ENCODE measurements at regions not wholly inside any gene's neighbourhood (a gene's known extent, or its start where the extent isn't known, plus 50 kb on each side); places are given as distances from the start of the nearest gene placed in this dataset.
A peak's percentile ranks its signal among the peaks of the same experiment; 100 is the strongest.

DNA sequence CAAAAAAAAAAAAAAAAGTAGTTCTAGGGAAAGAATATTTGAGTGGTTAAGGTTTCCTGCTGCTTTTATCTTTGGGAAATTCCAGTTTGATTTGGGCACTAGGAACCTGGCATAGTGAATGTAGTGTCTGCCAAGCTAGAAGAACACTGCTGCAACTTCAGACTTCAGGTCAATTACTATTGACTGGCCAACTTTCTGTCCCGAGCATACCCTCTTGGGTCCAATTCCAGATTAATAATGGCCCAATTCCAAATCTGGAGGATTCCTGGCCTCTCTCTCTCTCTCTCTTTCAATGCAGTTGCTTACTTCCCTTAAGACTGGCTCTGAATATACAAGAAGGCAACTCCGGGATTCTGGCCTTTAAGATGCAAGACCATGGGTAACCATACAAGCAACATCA is 74.9 kb downstream of the ANKEF1 start:
- TF ChIP-seq, protein P1, sequence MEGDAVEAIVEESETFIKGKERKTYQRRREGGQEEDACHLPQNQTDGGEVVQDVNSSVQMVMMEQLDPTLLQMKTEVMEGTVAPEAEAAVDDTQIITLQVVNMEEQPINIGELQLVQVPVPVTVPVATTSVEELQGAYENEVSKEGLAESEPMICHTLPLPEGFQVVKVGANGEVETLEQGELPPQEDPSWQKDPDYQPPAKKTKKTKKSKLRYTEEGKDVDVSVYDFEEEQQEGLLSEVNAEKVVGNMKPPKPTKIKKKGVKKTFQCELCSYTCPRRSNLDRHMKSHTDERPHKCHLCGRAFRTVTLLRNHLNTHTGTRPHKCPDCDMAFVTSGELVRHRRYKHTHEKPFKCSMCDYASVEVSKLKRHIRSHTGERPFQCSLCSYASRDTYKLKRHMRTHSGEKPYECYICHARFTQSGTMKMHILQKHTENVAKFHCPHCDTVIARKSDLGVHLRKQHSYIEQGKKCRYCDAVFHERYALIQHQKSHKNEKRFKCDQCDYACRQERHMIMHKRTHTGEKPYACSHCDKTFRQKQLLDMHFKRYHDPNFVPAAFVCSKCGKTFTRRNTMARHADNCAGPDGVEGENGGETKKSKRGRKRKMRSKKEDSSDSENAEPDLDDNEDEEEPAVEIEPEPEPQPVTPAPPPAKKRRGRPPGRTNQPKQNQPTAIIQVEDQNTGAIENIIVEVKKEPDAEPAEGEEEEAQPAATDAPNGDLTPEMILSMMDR (IDR thresholded peaks at IDR 0.05; ENCODE audit: insufficient read depth, low read length) = no peak
- H3K4me3 ChIP-seq (ENCODE audit: low read depth, low read length) = no peak overlapping the region
- peak; percentile 44 for DNase-seq (ENCODE audit: low read depth)

DNA sequence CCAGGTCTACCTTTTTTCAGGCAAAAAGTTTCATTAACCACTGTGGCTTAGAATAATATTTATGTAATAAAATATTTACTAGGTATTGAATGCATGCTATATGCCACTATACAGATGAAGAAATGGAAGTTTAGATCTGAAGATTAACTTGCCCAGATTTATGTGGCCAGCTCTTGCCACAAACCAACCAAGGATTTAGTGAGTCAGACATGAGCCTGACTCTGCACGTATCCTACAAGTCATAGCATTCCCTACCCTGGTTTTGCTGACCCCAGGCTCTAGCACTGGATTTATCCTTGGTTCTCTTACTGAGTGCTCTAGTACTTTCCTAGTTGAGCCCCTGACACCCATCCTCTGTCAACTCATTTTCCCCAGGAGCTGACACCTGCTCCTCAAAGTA is 75.4 kb downstream of the ANKEF1 start:
- no peak for DNase-seq (ENCODE audit: low read depth)
- no peak overlapping the region for H3K4me3 ChIP-seq (ENCODE audit: low read depth, low read length)
- TF ChIP-seq, protein P1 (IDR thresholded peaks at IDR 0.05; ENCODE audit: insufficient read depth, low read length) = no peak

DNA sequence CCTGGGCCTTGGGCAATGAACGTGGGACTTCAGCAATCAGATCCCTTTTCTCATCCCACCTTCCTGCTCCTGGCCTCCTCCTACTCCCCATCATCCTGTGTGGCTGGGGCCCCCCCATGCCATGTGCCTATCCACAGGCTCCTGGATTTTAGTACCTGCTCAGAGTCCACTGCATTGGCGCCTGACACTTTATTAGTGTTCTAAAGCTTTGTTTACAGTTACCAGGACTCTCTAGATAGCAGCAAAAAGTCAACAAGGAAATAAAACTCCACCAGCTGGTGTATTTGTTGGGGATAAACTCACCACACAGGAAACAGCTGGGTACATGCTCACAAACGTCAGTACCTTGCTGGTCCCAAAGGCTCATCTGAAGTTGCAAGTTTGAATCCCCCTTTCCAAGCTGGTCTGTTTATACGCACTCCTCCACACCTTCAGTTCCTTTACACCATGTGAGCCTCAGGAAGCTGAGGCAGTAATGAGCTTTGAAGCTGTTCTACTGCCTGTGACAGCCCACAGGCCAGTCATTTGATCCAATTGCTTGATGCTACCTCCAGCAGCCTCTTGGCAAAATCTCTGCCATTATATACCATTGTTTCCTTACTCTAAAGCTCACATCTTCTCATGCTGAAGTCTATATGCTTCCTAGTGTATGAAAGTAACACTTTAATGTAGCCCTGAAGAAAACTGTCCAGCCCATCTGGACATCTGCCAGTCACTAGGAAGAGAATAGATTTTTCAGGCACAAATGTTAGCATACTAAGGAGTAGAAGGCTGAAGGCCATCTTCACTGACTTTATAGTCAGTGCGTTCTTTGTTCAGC is 76.6 kb downstream of the ANKEF1 start:
- no peak for DNase-seq (ENCODE audit: low read depth)
- TF ChIP-seq, protein P1 (IDR thresholded peaks at IDR 0.05; ENCODE audit: insufficient read depth, low read length) = no peak
- H3K4me3 ChIP-seq (ENCODE audit: low read depth, low read length) = no peak overlapping the region

DNA sequence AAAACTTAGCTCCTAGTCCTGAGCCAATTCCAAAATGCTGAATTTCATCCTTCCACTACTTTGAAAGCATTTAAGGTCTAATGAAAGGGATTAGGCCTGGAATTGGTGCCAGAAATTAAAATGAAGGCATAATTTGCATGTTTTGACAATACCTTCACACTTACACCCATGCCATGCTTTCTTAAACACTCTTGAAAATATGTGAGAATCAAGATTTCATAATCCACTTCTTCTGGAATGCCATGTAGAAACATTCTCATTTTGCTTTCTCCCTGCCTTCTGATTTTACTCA is 77.1 kb downstream of the ANKEF1 start:
- no peak overlapping the region for H3K4me3 ChIP-seq (ENCODE audit: low read depth, low read length)
- TF ChIP-seq, protein P1 (IDR thresholded peaks at IDR 0.05; ENCODE audit: insufficient read depth, low read length) = no peak
- no peak for DNase-seq (ENCODE audit: low read depth)

DNA sequence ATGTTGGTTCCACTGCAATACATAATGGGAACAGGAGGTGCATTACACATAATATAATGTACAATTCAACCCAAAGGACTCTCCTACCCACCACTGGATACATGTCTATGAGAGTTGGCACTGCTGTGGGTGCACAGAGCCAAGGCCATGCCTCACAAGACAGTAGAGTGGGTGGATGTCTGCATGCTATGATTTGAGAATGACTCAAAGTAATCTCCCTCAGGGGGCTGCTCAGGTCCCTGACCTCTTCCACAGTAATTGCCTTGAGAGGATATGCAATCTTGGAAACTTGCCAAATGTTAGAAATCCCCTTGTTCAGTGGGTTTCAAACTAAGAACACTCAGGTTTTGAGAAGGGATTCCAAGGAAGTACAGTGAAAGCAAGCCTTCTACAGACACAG is 79.0 kb downstream of the ANKEF1 start:
- H3K4me3 ChIP-seq (ENCODE audit: low read depth, low read length) = no peak overlapping the region
- TF ChIP-seq, protein P1 (IDR thresholded peaks at IDR 0.05; ENCODE audit: insufficient read depth, low read length) = no peak
- no peak for DNase-seq (ENCODE audit: low read depth)

DNA sequence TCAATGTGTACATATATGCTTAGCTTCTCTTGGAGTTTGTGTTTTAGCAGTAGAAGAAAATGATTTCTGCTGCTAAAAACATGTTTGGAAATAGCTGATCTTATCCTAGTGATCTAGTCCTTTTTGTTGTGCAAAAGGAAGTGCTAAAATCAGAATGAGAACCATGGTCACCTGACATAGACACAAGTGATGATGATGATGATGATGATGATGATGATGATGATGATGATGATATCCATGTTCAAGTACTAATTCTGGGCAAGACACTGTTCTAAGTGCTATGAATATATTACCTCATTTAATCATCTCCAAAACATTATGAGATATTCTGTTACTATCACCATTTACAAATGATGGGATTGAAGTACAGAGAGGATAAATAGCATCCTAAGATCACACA is 79.8 kb downstream of the ANKEF1 start:
- DNase-seq (ENCODE audit: low read depth) = no peak
- TF ChIP-seq, protein P1 (IDR thresholded peaks at IDR 0.05; ENCODE audit: insufficient read depth, low read length) = no peak

DNA sequence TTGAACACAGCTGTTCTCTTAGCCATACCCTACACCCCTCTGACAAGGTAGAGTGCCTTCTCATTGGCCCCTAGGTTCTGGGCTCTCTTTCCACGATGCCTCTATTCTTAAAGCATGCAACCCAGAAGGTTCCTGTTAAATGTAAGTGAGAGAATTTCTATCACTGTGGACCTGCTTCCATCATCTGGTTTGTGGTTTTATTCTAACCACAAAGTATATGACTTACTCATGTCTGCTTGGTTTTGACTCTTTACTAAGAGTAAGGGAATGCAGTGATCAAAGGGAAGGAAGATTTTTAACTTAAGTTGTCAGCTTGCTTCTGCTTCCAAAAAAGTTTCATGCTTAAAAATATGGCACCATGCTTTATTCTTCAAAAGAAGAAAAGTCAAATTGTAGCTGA is 80.2 kb downstream of the ANKEF1 start:
- DNase-seq (ENCODE audit: low read depth) = peak; percentile 74
- TF ChIP-seq, protein P1 (IDR thresholded peaks at IDR 0.05; ENCODE audit: insufficient read depth, low read length) = no peak
- no peak overlapping the region for H3K4me3 ChIP-seq (ENCODE audit: low read depth, low read length)

More for the DNA sequence above, 79.8 kb downstream of the ANKEF1 start:
- H3K4me3 ChIP-seq (ENCODE audit: low read depth, low read length) = no peak overlapping the region
